WTC11 (cell line): ENCODE measurements at regions not wholly inside any gene's neighbourhood (a gene's known extent, or its start where the extent isn't known, plus 50 kb on each side); places are given as distances from the start of the nearest gene placed in this dataset.

Experiments used
- CBFB ChIP-seq: sonication (generic); formaldehyde crosslinking; IDR thresholded peaks from 2 replicates; pipeline ENCODE4 v1.8.1; 2022; ENCODE audit warnings: mild to moderate bottlenecking, low read depth, missing genetic modification reagents
- CREM ChIP-seq: sonication (generic); formaldehyde crosslinking; IDR thresholded peaks from 2 replicates; pipeline ENCODE4 v1.8.1; 2022; ENCODE audit warnings: mild to moderate bottlenecking, missing genetic modification reagents, moderate library complexity
- ELF4 ChIP-seq: sonication (generic); formaldehyde crosslinking; IDR thresholded peaks from 2 replicates; pipeline ENCODE4 v1.8.1; 2022; ENCODE audit warnings: low read depth, mild to moderate bottlenecking, moderate library complexity, missing genetic modification reagents
- FOXK1 ChIP-seq: sonication (generic); formaldehyde crosslinking; IDR thresholded peaks from 2 replicates; pipeline ENCODE4 v1.8.0; 2022; ENCODE audit warnings: mild to moderate bottlenecking, moderate library complexity, missing genetic modification reagents
- RELA ChIP-seq: sonication (generic); formaldehyde crosslinking; IDR thresholded peaks from 2 replicates; pipeline ENCODE4 v1.8.1; 2022; ENCODE audit warnings: missing genetic modification reagents, mild to moderate bottlenecking, borderline replicate concordance
- ZNF121 ChIP-seq: sonication (generic); formaldehyde crosslinking; IDR thresholded peaks from 2 replicates; pipeline ENCODE4 v1.8.0; 2023; ENCODE audit warnings: missing genetic modification reagents
- ZNF416 ChIP-seq: fragments of 250-450 bp; sonication (Bioruptor Pico); IDR thresholded peaks from 2 replicates; pipeline ENCODE4 v1.9.0; 2021; ENCODE audit warnings: mild to moderate bottlenecking, inconsistent platforms
- TF ChIP-seq, protein P1 (sequence below): fragments of 200-600 bp; IDR thresholded peaks from 2 replicates; pipeline ENCODE4 v1.8.0; 2022; ENCODE audit warnings: antibody characterized with exemption
- TF ChIP-seq, protein P2 (sequence below): sonication (generic); formaldehyde crosslinking; IDR thresholded peaks from 2 replicates; pipeline ENCODE4 v1.8.1; 2023; ENCODE audit warnings: mild to moderate bottlenecking, missing genetic modification reagents
- TF ChIP-seq, protein P3 (sequence below): sonication (generic); formaldehyde crosslinking; IDR thresholded peaks from 2 replicates; pipeline ENCODE4 v1.8.1; 2022; ENCODE audit warnings: low read depth, missing genetic modification reagents, borderline replicate concordance
- TF ChIP-seq, protein P4 (sequence below): sonication (generic); formaldehyde crosslinking; IDR thresholded peaks from 2 replicates; pipeline ENCODE4 v1.8.1; 2022; ENCODE audit warnings: mild to moderate bottlenecking, moderate library complexity, missing genetic modification reagents
- TF ChIP-seq, protein P5 (sequence below): sonication (generic); formaldehyde crosslinking; IDR thresholded peaks from 2 replicates; pipeline ENCODE4 v1.8.1; 2023; ENCODE audit warnings: mild to moderate bottlenecking, missing genetic modification reagents

DNA sequence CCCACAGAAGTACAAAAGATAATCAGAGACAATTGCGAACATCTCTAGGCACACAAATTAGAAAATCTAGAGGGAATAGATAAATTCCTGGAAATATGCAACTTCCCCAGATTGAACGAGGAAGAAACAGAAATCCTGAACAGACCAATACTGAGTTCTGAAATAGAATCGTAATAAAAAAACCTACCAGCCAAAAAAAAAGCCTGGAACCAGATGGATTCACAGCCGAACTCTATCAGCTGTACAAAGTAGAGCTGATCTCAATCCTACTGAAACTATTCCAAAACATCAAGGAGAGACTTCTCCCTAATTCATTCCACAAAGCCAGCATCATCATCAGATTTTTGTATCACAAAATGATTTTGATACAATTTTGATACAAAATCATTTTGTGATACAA is 206.4 kb downstream of the REEP3 start:
- TF ChIP-seq, protein P1, sequence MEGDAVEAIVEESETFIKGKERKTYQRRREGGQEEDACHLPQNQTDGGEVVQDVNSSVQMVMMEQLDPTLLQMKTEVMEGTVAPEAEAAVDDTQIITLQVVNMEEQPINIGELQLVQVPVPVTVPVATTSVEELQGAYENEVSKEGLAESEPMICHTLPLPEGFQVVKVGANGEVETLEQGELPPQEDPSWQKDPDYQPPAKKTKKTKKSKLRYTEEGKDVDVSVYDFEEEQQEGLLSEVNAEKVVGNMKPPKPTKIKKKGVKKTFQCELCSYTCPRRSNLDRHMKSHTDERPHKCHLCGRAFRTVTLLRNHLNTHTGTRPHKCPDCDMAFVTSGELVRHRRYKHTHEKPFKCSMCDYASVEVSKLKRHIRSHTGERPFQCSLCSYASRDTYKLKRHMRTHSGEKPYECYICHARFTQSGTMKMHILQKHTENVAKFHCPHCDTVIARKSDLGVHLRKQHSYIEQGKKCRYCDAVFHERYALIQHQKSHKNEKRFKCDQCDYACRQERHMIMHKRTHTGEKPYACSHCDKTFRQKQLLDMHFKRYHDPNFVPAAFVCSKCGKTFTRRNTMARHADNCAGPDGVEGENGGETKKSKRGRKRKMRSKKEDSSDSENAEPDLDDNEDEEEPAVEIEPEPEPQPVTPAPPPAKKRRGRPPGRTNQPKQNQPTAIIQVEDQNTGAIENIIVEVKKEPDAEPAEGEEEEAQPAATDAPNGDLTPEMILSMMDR, result no peak
- no peak for TF ChIP-seq ZNF416 (CRISPR knock-in tag)
- no peak for TF ChIP-seq CREM (CRISPR knock-in tag)
- no peak for TF ChIP-seq ELF4 (CRISPR knock-in tag)
- TF ChIP-seq, protein P2, sequence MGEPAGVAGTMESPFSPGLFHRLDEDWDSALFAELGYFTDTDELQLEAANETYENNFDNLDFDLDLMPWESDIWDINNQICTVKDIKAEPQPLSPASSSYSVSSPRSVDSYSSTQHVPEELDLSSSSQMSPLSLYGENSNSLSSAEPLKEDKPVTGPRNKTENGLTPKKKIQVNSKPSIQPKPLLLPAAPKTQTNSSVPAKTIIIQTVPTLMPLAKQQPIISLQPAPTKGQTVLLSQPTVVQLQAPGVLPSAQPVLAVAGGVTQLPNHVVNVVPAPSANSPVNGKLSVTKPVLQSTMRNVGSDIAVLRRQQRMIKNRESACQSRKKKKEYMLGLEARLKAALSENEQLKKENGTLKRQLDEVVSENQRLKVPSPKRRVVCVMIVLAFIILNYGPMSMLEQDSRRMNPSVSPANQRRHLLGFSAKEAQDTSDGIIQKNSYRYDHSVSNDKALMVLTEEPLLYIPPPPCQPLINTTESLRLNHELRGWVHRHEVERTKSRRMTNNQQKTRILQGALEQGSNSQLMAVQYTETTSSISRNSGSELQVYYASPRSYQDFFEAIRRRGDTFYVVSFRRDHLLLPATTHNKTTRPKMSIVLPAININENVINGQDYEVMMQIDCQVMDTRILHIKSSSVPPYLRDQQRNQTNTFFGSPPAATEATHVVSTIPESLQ (CRISPR knock-in tag), result no peak
- TF ChIP-seq CBFB, result no peak
- TF ChIP-seq ZNF121 (CRISPR knock-in tag), result no peak
- TF ChIP-seq, protein P3, sequence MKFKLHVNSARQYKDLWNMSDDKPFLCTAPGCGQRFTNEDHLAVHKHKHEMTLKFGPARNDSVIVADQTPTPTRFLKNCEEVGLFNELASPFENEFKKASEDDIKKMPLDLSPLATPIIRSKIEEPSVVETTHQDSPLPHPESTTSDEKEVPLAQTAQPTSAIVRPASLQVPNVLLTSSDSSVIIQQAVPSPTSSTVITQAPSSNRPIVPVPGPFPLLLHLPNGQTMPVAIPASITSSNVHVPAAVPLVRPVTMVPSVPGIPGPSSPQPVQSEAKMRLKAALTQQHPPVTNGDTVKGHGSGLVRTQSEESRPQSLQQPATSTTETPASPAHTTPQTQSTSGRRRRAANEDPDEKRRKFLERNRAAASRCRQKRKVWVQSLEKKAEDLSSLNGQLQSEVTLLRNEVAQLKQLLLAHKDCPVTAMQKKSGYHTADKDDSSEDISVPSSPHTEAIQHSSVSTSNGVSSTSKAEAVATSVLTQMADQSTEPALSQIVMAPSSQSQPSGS (CRISPR knock-in tag), result no peak
- TF ChIP-seq RELA, result no peak
- TF ChIP-seq FOXK1 (CRISPR knock-in tag), result no peak
- TF ChIP-seq, protein P4, sequence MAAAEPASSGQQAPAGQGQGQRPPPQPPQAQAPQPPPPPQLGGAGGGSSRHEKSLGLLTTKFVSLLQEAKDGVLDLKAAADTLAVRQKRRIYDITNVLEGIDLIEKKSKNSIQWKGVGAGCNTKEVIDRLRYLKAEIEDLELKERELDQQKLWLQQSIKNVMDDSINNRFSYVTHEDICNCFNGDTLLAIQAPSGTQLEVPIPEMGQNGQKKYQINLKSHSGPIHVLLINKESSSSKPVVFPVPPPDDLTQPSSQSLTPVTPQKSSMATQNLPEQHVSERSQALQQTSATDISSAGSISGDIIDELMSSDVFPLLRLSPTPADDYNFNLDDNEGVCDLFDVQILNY (CRISPR knock-in tag), result no peak
- TF ChIP-seq, protein P5, sequence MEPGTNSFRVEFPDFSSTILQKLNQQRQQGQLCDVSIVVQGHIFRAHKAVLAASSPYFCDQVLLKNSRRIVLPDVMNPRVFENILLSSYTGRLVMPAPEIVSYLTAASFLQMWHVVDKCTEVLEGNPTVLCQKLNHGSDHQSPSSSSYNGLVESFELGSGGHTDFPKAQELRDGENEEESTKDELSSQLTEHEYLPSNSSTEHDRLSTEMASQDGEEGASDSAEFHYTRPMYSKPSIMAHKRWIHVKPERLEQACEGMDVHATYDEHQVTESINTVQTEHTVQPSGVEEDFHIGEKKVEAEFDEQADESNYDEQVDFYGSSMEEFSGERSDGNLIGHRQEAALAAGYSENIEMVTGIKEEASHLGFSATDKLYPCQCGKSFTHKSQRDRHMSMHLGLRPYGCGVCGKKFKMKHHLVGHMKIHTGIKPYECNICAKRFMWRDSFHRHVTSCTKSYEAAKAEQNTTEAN, result no peak
